Transverse colon (tissue), 3 donors: ENCODE measurements at regions not wholly inside any gene's neighbourhood (a gene's known extent, or its start where the extent isn't known, plus 50 kb on each side); places are given as distances from the start of the nearest gene placed in this dataset.

Experiments
- EP300 ChIP-seq: sonication (generic); formaldehyde crosslinking; IDR thresholded peaks from one replicate; pipeline ENCODE4 v1.6.1; 2017; ENCODE audit warnings: antibody characterized with exemption, low read depth
- POLR2A ChIP-seq: fragments of 450-650 bp; IDR thresholded peaks from one replicate; pipeline ENCODE4 v1.6.1; 2016; ENCODE audit warnings: antibody characterized with exemption, mild to moderate bottlenecking, moderate library complexity
- TF ChIP-seq, protein P1 (sequence below), 5 experiments: fragments of 200-600 bp in 3 of 5; fragments of 450-650 bp in 2 of 5; sonication (generic) in 3 of 5; IDR thresholded peaks; 1 replicate in 2 of 5; 2 replicates in 3 of 5; pipeline ENCODE4 v1.5.1; 2016 to 2017; ENCODE audit warnings: antibody characterized with exemption in 5 of 5, inconsistent platforms in 3 of 5, mild to moderate bottlenecking in 2 of 5, moderate library complexity in 1 of 5

- TF ChIP-seq EP300 (no peak), POLR2A (no peak)
- TF ChIP-seq, protein P1, sequence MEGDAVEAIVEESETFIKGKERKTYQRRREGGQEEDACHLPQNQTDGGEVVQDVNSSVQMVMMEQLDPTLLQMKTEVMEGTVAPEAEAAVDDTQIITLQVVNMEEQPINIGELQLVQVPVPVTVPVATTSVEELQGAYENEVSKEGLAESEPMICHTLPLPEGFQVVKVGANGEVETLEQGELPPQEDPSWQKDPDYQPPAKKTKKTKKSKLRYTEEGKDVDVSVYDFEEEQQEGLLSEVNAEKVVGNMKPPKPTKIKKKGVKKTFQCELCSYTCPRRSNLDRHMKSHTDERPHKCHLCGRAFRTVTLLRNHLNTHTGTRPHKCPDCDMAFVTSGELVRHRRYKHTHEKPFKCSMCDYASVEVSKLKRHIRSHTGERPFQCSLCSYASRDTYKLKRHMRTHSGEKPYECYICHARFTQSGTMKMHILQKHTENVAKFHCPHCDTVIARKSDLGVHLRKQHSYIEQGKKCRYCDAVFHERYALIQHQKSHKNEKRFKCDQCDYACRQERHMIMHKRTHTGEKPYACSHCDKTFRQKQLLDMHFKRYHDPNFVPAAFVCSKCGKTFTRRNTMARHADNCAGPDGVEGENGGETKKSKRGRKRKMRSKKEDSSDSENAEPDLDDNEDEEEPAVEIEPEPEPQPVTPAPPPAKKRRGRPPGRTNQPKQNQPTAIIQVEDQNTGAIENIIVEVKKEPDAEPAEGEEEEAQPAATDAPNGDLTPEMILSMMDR (IDR thresholded peaks at IDR 0.05) = no peak
Observed at GRCh38 chr2:15034860-15035259, 402.3 kb downstream of the LRATD1 start.
